Smooth muscle cell (in vitro differentiated cells): ENCODE measurements at regions not wholly inside any gene's neighbourhood (a gene's known extent, or its start where the extent isn't known, plus 50 kb on each side); places are given as distances from the start of the nearest gene placed in this dataset.
"Not testable (repeated sequence)": the region's sequence is repeated elsewhere in the genome, so short reads cannot be mapped to it uniquely, and the experiment has no call there.

Experiments used
- DNase-seq: peaks from one replicate; lab custom pipeline; 2025; ENCODE audit not compliant: unreplicated experiment; lab: John Stamatoyannopoulos, UW
- H2AFZ ChIP-seq: fragments of 200-600 bp; sonication (generic); 2 replicates; pipeline ENCODE4 v1.6.0; 2016; ENCODE audit warnings: antibody characterized with exemption, low read depth, mild to moderate bottlenecking
- H3F3A ChIP-seq: fragments of 200-600 bp; sonication (generic); 2 replicates; pipeline ENCODE4 v1.6.0; 2017; ENCODE audit warnings: antibody characterized with exemption, low read depth
- H3K27ac ChIP-seq: fragments of 200-600 bp; sonication (generic); 2 replicates; pipeline ENCODE4 v1.5.1; 2016; ENCODE audit warnings: low read depth, mild to moderate bottlenecking
- H3K27me3 ChIP-seq: fragments of 200-600 bp; sonication (generic); 2 replicates; pipeline ENCODE4 v1.6.1; 2016; ENCODE audit warnings: low read depth, mild to moderate bottlenecking
- H3K36me3 ChIP-seq: fragments of 200-600 bp; sonication (generic); 2 replicates; pipeline ENCODE4 v1.5.1; 2016; ENCODE audit warnings: low read depth
- H3K4me1 ChIP-seq: fragments of 200-600 bp; sonication (generic); 2 replicates; pipeline ENCODE4 v1.5.1; 2016; ENCODE audit warnings: low read depth
- H3K4me2 ChIP-seq: fragments of 200-600 bp; sonication (generic); 2 replicates; pipeline ENCODE4 v1.6.0; 2016; ENCODE audit warnings: mild to moderate bottlenecking
- H3K4me3 ChIP-seq: fragments of 200-600 bp; sonication (generic); 2 replicates; pipeline ENCODE4 v1.5.1; 2016; ENCODE audit warnings: mild to moderate bottlenecking
- H3K79me2 ChIP-seq: fragments of 200-600 bp; sonication (generic); 2 replicates; pipeline ENCODE4 v1.6.0; 2016; ENCODE audit warnings: low read depth, mild to moderate bottlenecking
- H3K9ac ChIP-seq: fragments of 200-600 bp; sonication (generic); 2 replicates; pipeline ENCODE4 v1.6.0; 2016; ENCODE audit warnings: low read depth
- H3K9me3 ChIP-seq: fragments of 200-600 bp; sonication (generic); replicated peaks from 2 replicates; pipeline ENCODE4 v1.5.1; 2016; ENCODE audit warnings: low read depth
- H4K20me1 ChIP-seq: fragments of 200-600 bp; sonication (generic); 2 replicates; pipeline ENCODE4 v1.6.0; 2016; ENCODE audit warnings: low read depth
- CTCF ChIP-seq: fragments of 200-600 bp; sonication (generic); IDR thresholded peaks from 2 replicates; pipeline ENCODE4 v1.5.1; 2017; ENCODE audit warnings: borderline replicate concordance, mild to moderate bottlenecking, antibody characterized with exemption; ENCODE audit not compliant: insufficient read depth, poor library complexity, severe bottlenecking
- WGBS: methylation state at CpG from one replicate; pipeline ENCODE4 v1.1.7; 2016; ENCODE audit warnings: low lambda C conversion rate; 5-methylcytosine and 5-hydroxymethylcytosine counted together

DNA sequence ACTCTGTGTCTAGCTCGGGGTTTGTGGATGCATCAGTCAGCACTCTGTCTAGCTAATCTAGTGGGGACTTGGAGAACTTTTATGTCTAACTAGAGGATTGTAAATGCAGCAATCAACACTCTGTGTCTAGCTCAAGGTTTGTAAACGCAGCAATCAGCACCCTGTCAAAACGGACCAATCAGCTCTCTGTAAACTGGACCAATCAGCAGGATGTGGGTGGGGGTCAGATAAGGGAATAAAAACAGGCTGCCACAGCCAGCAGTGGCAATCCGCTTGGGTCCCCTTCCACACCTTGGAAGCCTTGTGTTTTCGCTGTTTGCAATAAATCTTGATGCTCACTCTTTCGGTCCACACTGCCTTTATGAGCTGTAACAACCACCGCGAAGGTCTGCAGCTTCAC lies 920.7 kb upstream of the FOXG1 start:
- Histone ChIP-seq H3F3A (no peaks in the 10 kb centered on the region), H3K9ac (no peak overlapping the region), H3K36me3 (no peaks in the 10 kb centered on the region), H3K4me2 (no peak overlapping the region), H3K79me2 (no peaks in the 10 kb centered on the region), H3K27me3 (no peaks in the 10 kb centered on the region), H3K9me3 (no peaks in the 10 kb centered on the region), H3K4me3 (no peak overlapping the region), H4K20me1 (no peaks in the 10 kb centered on the region), H3K27ac (no peak overlapping the region), H3K4me1 (no peaks in the 10 kb centered on the region), H2AFZ (no peak overlapping the region)
- no peak for TF ChIP-seq CTCF
- WGBS, result 72% methylated on average over 8 of the region's 8 CpGs
- DNase-seq, result no peak

DNA sequence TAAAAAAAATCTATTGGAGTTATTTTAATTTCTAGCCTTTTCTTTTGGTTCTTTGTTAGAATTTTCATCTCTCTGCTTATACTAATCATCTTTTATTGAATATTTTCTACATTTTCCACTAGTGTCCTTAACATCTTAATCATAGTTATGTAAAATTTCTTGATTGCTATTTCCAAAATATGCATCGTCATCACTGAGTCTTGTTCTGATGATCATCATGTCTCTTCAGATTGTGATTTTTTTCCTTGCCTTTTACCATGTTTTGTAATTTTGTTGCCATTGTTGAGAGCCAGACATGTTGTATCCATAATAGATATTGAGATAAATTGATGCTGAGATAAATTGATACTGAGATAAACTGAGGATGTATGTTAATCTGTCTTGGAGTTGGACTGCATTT lies 919.1 kb upstream of the FOXG1 start:
- not testable (repeated sequence) for DNase-seq, H3K4me1 ChIP-seq, H3K27ac ChIP-seq, H3F3A ChIP-seq, H3K79me2 ChIP-seq, H4K20me1 ChIP-seq, H3K9me3 ChIP-seq, H3K4me2 ChIP-seq, H2AFZ ChIP-seq, H3K27me3 ChIP-seq, H3K4me3 ChIP-seq, H3K36me3 ChIP-seq, H3K9ac ChIP-seq
- WGBS, result 95% methylated on average over 1 of the region's 1 CpG

DNA sequence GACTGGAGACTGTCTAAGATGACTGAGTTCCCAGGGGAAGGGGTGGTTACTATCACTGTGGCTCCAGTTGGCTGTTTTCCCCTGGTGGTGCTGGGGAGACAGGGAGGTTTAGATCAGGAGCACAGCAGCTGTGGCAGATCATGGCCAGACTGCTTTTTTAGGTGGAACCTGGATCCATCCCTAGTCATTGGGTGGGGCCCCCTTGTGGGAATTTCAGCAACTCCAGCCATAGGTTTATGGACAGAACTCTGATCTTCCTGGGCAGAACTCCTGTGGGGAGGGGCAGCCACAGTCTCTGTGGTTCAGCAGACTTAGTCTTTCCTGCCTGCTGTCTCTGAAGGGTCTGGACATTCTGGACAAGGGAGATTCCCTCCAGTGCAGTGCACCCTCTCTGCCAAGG lies 917.4 kb upstream of the FOXG1 start:
- not testable (repeated sequence) for H3K4me3 ChIP-seq, H3K27ac ChIP-seq, H3K9me3 ChIP-seq, H3K36me3 ChIP-seq, H3K9ac ChIP-seq, H2AFZ ChIP-seq, H3K27me3 ChIP-seq, H3K4me1 ChIP-seq, DNase-seq, H3K79me2 ChIP-seq, H3F3A ChIP-seq, H3K4me2 ChIP-seq, H4K20me1 ChIP-seq

- H4K20me1 ChIP-seq, result no peaks in the 10 kb centered on the region
- no peaks in the 10 kb centered on the region for H3K4me1 ChIP-seq
- no peak overlapping the region for H3K4me3 ChIP-seq
- no peaks in the 10 kb centered on the region for H3K36me3 ChIP-seq
- H3K9ac ChIP-seq, result no peak overlapping the region
- TF ChIP-seq CTCF, result no peak
- no peaks in the 10 kb centered on the region for H3K79me2 ChIP-seq
- H2AFZ ChIP-seq, result no peak overlapping the region
- no peaks in the 10 kb centered on the region for H3K9me3 ChIP-seq
- DNase-seq, result no peak
- WGBS, result 97% methylated on average over 2 of the region's 2 CpGs
- no peak overlapping the region for H3K4me2 ChIP-seq
- H3F3A ChIP-seq, result no peaks in the 10 kb centered on the region
- H3K27ac ChIP-seq, result no peak overlapping the region
- H3K27me3 ChIP-seq, result no peaks in the 10 kb centered on the region
Measured at GRCh38 chr14:27862684-27863083, 903.9 kb upstream of the FOXG1 start.

DNA sequence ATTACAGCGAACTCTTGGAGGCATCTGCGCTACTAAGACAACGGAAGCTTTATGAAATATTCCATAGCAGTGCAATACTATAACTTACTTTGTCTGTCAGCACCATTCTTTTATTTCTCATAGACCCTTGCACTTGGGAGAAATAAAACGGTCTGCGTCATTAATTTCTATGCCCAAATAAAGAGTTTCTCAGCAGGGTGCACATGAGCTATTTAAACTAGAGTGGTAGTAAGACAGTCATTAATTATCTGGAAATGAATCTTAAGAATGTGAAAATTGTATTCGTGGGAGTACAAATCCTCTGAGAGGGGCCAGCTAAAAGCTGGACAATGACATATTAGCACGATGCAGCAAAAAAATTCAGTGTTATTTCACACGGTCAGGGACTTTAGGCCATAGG lies 903.4 kb upstream of the FOXG1 start:
- Histone ChIP-seq H3K9me3 (no peaks in the 10 kb centered on the region), H3K27me3 (no peaks in the 10 kb centered on the region), H3K27ac (no peak overlapping the region), H3F3A (no peaks in the 10 kb centered on the region), H3K4me1 (no peaks in the 10 kb centered on the region), H4K20me1 (no peaks in the 10 kb centered on the region), H2AFZ (no peak overlapping the region), H3K9ac (no peak overlapping the region), H3K4me3 (no peak overlapping the region), H3K36me3 (no peaks in the 10 kb centered on the region), H3K79me2 (no peaks in the 10 kb centered on the region), H3K4me2 (no peak overlapping the region)
- no peak for TF ChIP-seq CTCF
- WGBS, result 90% methylated on average over 8 of the region's 8 CpGs
- DNase-seq, result no peak
